ENCODE measurements at regions not wholly inside any gene's neighbourhood (a gene's known extent, or its start where the extent isn't known, plus 50 kb on each side); places are given as distances from the start of the nearest gene placed in this dataset.

DNA sequence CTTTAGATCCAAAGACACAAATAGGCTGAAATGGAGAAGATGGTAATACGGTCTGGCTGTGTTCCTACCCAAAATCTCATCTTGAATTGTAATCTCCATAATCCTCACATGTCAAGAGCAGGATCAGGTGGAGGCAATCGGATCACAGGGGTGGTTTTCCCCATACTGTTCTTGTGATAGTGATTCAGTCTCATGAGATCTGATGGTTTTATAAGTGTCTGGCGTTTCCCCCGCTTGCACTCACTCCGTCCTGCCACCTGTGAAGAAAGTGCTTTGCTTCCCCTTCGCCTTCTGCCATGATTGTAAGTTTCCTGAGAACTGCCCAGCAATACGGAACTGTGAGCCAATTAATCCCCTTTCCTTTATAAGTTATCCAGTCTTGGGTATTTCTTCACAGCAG, 1795.5 kb upstream of the FLRT2 start:
- H3K4me1 ChIP-seq (replicated peaks): no peaks in the 10 kb centered on the region
- H3K9me3 ChIP-seq: no peaks in the 10 kb centered on the region
- H3K4me3 ChIP-seq: no peak overlapping the region
- no peaks in the 10 kb centered on the region for H3K27me3 ChIP-seq (replicated peaks; ENCODE audit: insufficient read depth)
- no peak overlapping the region for H3K27ac ChIP-seq
- intact Hi-C loops (cut with DNase I): no loop called here
- no peak for DNase-seq (ENCODE audit: low spot score)
- H3K36me3 ChIP-seq: no peaks in the 10 kb centered on the region
- WGBS: 75% methylated on average over 7 of the region's 7 CpGs
- TF ChIP-seq POLR2A (IDR thresholded peaks at IDR 0.05): no peak
- TF ChIP-seq POLR2AphosphoS5 (IDR thresholded peaks at IDR 0.05): no peak
- no peak for TF ChIP-seq CTCF (IDR thresholded peaks at IDR 0.05)

DNA sequence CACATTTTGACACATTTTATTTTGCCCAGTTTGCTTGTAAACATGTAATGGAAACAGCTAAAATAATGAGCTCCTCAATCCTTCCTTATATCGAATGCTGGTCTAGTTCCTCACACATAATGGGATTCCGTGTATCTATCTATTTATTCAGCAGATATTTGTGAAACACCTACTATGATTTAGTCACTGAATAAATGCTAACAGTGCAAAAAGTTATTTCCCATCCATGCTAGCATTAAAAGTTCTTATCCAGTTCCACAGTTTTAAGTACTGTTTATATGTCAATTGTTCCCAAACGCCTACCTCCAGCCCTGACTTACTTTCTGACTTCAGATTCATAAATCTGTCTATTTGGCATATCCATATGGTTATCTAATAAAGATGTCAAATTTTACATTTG, 1788.7 kb upstream of the FLRT2 start:
- WGBS: 82% methylated on average over 3 of the region's 3 CpGs
- no peak for TF ChIP-seq POLR2AphosphoS5 (IDR thresholded peaks at IDR 0.05)
- no peak for TF ChIP-seq CTCF (IDR thresholded peaks at IDR 0.05)
- no peak for TF ChIP-seq POLR2A (IDR thresholded peaks at IDR 0.05)
- intact Hi-C loops (cut with DNase I): no loop called here

GRCh38 chr14:83744224-83744623, 1785.7 kb upstream of the FLRT2 start:
- Histone ChIP-seq H3K9me3 (no peaks in the 10 kb centered on the region), H3K4me3 (no peak overlapping the region), H3K4me1 (replicated peaks) (no peaks in the 10 kb centered on the region), H3K36me3 (no peaks in the 10 kb centered on the region), H3K27me3 (replicated peaks; ENCODE audit: insufficient read depth) (no peaks in the 10 kb centered on the region), H3K27ac (no peak overlapping the region)
- intact Hi-C loops (cut with DNase I): no loop called here
- TF ChIP-seq CTCF (IDR thresholded peaks at IDR 0.05): no peak
- no peak for TF ChIP-seq POLR2A (IDR thresholded peaks at IDR 0.05)
- no peak for TF ChIP-seq POLR2AphosphoS5 (IDR thresholded peaks at IDR 0.05)
- WGBS: 83% methylated on average over 1 of the region's 1 CpG
- DNase-seq (ENCODE audit: low spot score): no peak

More for the DNA sequence above, 1788.7 kb upstream of the FLRT2 start:
- H3K9me3 ChIP-seq: no peaks in the 10 kb centered on the region
- no peak overlapping the region for H3K4me3 ChIP-seq
- no peaks in the 10 kb centered on the region for H3K36me3 ChIP-seq
- H3K4me1 ChIP-seq (replicated peaks): no peaks in the 10 kb centered on the region
- H3K27me3 ChIP-seq (replicated peaks; ENCODE audit: insufficient read depth): no peaks in the 10 kb centered on the region
- DNase-seq (ENCODE audit: low spot score): no peak
- H3K27ac ChIP-seq: no peak overlapping the region

DNA sequence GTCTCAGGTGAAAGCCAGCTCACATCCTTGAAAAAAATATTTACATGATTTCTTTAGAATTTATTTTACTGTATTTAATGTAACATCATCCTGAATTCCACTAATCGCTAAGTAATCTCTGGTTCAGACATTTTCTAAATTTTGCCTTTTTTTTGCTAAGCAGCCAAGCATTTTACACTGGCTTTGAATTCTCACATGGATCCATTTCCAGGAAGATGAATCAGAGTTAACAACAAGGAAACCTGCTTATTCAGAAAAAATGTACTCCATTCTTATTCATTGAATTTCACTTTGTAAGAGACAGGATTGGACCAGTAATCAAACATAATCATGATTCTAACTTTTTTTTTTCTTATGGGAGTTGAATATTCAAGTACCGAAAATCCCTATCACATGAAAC, 1785.1 kb upstream of the FLRT2 start:
- H3K4me1 ChIP-seq (replicated peaks): no peaks in the 10 kb centered on the region
- no peak for DNase-seq (ENCODE audit: low spot score)
- intact Hi-C loops (cut with DNase I): no loop called here
- no peak overlapping the region for H3K4me3 ChIP-seq
- H3K27me3 ChIP-seq (replicated peaks; ENCODE audit: insufficient read depth): no peaks in the 10 kb centered on the region
- no peaks in the 10 kb centered on the region for H3K36me3 ChIP-seq
- no peak overlapping the region for H3K27ac ChIP-seq
- WGBS: 98% methylated on average over 2 of the region's 2 CpGs
- no peaks in the 10 kb centered on the region for H3K9me3 ChIP-seq
- no peak for TF ChIP-seq POLR2AphosphoS5 (IDR thresholded peaks at IDR 0.05)

DNA sequence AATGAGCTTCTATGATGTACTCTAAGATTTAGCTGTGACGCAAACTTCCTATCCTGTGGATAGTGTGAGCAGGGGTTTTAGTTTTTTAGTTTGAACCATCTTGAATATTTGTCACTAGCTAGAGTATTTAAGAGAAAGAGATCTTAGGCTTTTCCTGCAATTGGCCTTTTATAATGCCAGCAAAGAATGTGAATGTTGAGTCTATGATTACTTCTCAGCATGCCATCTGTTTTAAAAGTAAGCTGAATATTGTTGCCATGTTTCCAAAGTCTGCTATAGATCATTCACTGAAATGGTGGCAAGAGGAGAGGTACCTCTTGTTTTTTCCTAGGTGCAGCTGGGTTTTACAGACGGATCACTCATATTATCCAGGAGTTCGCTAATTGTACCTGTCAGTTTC, 1783.6 kb upstream of the FLRT2 start:
- no peak for DNase-seq (ENCODE audit: low spot score)
- TF ChIP-seq POLR2A (IDR thresholded peaks at IDR 0.05) (no peak), POLR2AphosphoS5 (IDR thresholded peaks at IDR 0.05) (no peak), CTCF (IDR thresholded peaks at IDR 0.05) (no peak)
- WGBS: 91% methylated on average over 3 of the region's 3 CpGs
- Histone ChIP-seq H3K4me1 (replicated peaks) (no peaks in the 10 kb centered on the region), H3K27me3 (replicated peaks; ENCODE audit: insufficient read depth) (no peaks in the 10 kb centered on the region), H3K27ac (no peak overlapping the region), H3K4me3 (no peak overlapping the region), H3K36me3 (no peaks in the 10 kb centered on the region), H3K9me3 (no peaks in the 10 kb centered on the region)
- intact Hi-C loops (cut with DNase I): no loop called here

All from prostate gland (tissue), 2 donors.